Body of pancreas (tissue), 4 donors: ENCODE measurements at regions not wholly inside any gene's neighbourhood (a gene's known extent, or its start where the extent isn't known, plus 50 kb on each side); places are given as distances from the start of the nearest gene placed in this dataset.
"Not testable (repeated sequence)": the region's sequence is repeated elsewhere in the genome, so short reads cannot be mapped to it uniquely, and the experiment has no call there.

ENCODE experiments used
- ATAC-seq: fragments of 150-250 bp; one replicate; pipeline ENCODE4 v1.9.1; 2016
- DNase-seq, 4 donors: peaks; one replicate each; pipeline ENCODE4 v3.0.0-alpha.2; 2019
- H3K27ac ChIP-seq, 4 donors: fragments of 200-600 bp; sonication (generic); 1 replicate in 3 of 4; 2 replicates in 1 of 4; pipeline versions ENCODE4 v1.5.1 to v1.6.1; 2016 to 2019; ENCODE audit warnings: mild to moderate bottlenecking in 1 of 4, mixed read lengths in 1 of 4, moderate library complexity in 1 of 4
- H3K27me3 ChIP-seq, 2 donors: fragments of 200-600 bp; sonication (generic); one replicate each; pipeline ENCODE4 v1.6.0; 2016; ENCODE audit warnings: mild to moderate bottlenecking in 1 of 2
- H3K36me3 ChIP-seq, 2 donors: fragments of 200-600 bp; sonication (generic); replicated peaks in 1 of 2; 2 replicates each; pipeline ENCODE4 v1.5.1; 2016; ENCODE audit warnings: low read depth in 2 of 2; ENCODE audit not compliant: insufficient read depth in 1 of 2
- H3K4me1 ChIP-seq: fragments of 200-600 bp; sonication (generic); one replicate; pipeline ENCODE4 v1.6.0; 2016
- H3K4me3 ChIP-seq, 2 donors: fragments of 200-600 bp; sonication (generic); 1 replicate in 1 of 2; 2 replicates in 1 of 2; pipeline ENCODE4 v1.5.1; 2016 to 2019
- H3K9me3 ChIP-seq, 3 donors: fragments of 200-600 bp; sonication (generic); 1 replicate in 2 of 3; 2 replicates in 1 of 3; pipeline ENCODE4 v1.5.1; 2016
- POLR2A ChIP-seq, 3 donors: fragments of 450-650 bp; IDR thresholded peaks; one replicate each; pipeline ENCODE4 v1.6.1; 2016; ENCODE audit warnings: antibody characterized with exemption in 3 of 3, mild to moderate bottlenecking in 2 of 3
- WGBS, 2 donors: methylation state at CpG; one replicate each; pipeline ENCODE4 v1.1.5; 2017; 5-methylcytosine and 5-hydroxymethylcytosine counted together
- intact Hi-C: fragments of 100-400 bp; cut with DNase I; formaldehyde crosslinking; loops from one replicate; pipeline ENCODE4 v1.15.1; 2023
- TF ChIP-seq, protein P1 (sequence below), 7 experiments: fragments of 450-650 bp in 4 of 7; fragments of 200-600 bp in 3 of 7; sonication (generic) in 3 of 7; IDR thresholded peaks; one replicate each; pipeline ENCODE4 v1.5.1; 2016 to 2019; ENCODE audit warnings: antibody characterized with exemption in 7 of 7

DNA sequence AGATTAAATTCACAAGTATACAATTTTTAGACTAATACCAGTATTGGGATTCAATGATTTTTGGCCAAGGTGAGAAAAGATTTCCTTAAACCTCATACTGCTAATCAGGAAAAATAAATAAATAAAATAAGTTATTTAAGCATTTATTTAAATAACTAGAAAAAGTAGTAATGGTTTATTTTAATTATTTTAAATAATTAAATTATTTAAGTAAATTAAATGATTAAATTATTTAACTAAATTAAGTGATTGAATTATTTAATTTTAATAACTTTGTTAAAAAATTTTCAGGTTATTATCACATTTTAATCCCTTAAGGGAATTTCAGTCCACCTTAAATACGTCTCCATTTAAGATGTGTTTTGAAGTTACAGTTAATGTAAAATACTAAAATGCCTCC lies 1831.5 kb upstream of the MIR17HG start:
- TF ChIP-seq, protein P1, sequence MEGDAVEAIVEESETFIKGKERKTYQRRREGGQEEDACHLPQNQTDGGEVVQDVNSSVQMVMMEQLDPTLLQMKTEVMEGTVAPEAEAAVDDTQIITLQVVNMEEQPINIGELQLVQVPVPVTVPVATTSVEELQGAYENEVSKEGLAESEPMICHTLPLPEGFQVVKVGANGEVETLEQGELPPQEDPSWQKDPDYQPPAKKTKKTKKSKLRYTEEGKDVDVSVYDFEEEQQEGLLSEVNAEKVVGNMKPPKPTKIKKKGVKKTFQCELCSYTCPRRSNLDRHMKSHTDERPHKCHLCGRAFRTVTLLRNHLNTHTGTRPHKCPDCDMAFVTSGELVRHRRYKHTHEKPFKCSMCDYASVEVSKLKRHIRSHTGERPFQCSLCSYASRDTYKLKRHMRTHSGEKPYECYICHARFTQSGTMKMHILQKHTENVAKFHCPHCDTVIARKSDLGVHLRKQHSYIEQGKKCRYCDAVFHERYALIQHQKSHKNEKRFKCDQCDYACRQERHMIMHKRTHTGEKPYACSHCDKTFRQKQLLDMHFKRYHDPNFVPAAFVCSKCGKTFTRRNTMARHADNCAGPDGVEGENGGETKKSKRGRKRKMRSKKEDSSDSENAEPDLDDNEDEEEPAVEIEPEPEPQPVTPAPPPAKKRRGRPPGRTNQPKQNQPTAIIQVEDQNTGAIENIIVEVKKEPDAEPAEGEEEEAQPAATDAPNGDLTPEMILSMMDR (IDR thresholded peaks at IDR 0.05), result no peak
- TF ChIP-seq POLR2A (IDR thresholded peaks at IDR 0.05), result no peak
- intact Hi-C loops, result no loop called here
- no peak for ATAC-seq
- no peak for DNase-seq
- H3K9me3 ChIP-seq, result no peaks in the 10 kb centered on the region
- no peak overlapping the region for H3K4me3 ChIP-seq
- no peaks in the 10 kb centered on the region for H3K27me3 ChIP-seq
- no peak overlapping the region for H3K27ac ChIP-seq
- no peaks in the 10 kb centered on the region for H3K36me3 ChIP-seq
- peaks cover 23% of the 10 kb centered on the region for H3K4me1 ChIP-seq
- 94 to 96% methylated on average over 1 of the region's 1 CpG for WGBS, 2 donors

DNA sequence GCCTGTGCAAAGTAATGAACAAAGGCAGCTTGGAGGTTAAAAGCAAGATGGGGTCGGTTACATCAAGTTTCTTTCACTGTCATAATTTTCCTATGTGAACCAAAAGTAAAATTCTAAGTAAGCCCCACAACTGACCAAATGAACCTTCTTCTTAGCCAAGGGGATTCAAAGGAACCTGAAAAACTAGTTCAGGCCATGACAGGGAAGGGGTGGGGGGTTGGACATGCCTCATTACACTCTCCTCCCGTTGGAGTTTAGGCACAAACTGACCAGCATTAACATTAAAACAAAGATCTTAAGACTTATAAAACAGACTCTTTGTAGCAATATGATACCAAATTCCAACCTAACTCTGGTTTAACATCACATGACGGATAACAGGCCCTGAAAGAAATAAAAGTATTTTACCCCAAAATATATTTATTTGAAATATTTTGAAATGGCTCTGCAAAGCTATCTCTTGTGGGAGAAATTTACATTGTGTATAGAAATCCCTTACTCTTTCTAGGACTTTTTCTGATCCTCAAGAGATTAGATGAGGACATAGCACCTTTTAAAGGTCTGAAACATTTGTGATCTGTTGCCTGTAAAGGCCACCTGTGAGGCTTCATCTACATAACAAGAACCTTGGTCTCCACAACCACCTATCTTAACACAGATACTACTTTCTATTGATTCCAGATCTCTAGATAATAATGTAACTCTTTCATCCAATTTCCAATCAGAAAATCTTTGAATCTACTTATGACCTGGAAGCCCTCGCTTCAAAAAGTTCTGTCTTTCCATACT lies 1829.0 kb upstream of the MIR17HG start:
- H3K4me1 ChIP-seq, result peaks cover 20% of the 10 kb centered on the region
- no peaks in the 10 kb centered on the region for H3K9me3 ChIP-seq
- no peaks in the 10 kb centered on the region for H3K27me3 ChIP-seq
- WGBS, 2 donors, result 69 to 77% methylated on average over 4 of the region's 4 CpGs
- no peaks in the 10 kb centered on the region for H3K36me3 ChIP-seq
- DNase-seq (no peak), ATAC-seq (no peak)
- TF ChIP-seq POLR2A (IDR thresholded peaks at IDR 0.05), result no peak
- TF ChIP-seq, protein P1 (IDR thresholded peaks at IDR 0.05), result no peak
- no peak overlapping the region for H3K4me3 ChIP-seq
- H3K27ac ChIP-seq, result no peak overlapping the region
- intact Hi-C loops, result no loop called here

DNA sequence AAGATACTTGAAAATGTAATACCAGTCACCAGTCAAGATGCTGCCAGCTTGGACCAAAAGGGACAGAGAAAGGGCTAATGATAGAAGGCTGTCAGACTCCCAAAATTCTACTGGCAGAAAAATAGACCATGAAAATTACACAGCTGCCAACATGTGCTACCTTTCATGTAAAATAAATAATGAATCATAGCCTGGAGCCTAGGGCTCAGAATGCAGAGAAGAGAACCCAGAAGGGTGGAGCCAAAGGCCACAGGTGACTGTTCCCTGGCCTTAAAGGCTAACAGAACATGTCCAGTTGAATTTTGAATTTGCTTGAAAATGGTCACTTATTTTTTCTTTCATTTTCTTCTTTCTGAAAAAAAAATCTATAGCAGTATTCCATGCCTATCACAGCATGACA lies 1827.0 kb upstream of the MIR17HG start:
- H3K4me3 ChIP-seq, result no peak overlapping the region
- H3K27me3 ChIP-seq, result no peaks in the 10 kb centered on the region
- H3K36me3 ChIP-seq, result no peaks in the 10 kb centered on the region
- ATAC-seq (no peak), DNase-seq (peak in 1 of 4 donors; percentile 41)
- intact Hi-C loops, result no loop called here
- no peak for TF ChIP-seq POLR2A (IDR thresholded peaks at IDR 0.05)
- no peak overlapping the region for H3K27ac ChIP-seq
- peaks cover under 1% of the 10 kb centered on the region for H3K4me1 ChIP-seq
- H3K9me3 ChIP-seq, result no peaks in the 10 kb centered on the region

DNA sequence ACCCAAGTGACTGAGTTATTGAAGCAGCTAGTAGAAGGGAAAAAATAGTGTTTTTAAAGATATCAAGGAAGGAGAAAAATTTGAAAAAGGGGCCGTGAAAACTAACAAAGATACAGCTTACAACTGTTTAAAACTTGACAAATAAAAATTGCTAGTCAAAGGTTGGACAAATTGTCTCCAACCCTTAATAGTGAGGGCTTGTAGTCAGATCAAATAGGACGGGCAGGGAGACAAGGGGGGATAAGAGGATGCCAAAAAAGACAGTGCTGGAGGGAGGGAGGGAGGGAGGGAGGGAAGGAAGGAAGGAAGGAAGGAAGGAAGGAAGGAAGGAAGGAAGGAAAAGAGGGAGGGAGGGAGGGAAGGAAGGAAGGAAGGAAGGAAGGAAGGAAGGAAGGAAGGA lies 1825.8 kb upstream of the MIR17HG start:
- H3K4me1 ChIP-seq, H3K27me3 ChIP-seq, H3K9me3 ChIP-seq, ATAC-seq, DNase-seq, H3K36me3 ChIP-seq, H3K4me3 ChIP-seq, H3K27ac ChIP-seq, intact Hi-C loops: not testable (repeated sequence)
- WGBS, 2 donors, result 64 to 66% methylated on average over 2 of the region's 2 CpGs

DNA sequence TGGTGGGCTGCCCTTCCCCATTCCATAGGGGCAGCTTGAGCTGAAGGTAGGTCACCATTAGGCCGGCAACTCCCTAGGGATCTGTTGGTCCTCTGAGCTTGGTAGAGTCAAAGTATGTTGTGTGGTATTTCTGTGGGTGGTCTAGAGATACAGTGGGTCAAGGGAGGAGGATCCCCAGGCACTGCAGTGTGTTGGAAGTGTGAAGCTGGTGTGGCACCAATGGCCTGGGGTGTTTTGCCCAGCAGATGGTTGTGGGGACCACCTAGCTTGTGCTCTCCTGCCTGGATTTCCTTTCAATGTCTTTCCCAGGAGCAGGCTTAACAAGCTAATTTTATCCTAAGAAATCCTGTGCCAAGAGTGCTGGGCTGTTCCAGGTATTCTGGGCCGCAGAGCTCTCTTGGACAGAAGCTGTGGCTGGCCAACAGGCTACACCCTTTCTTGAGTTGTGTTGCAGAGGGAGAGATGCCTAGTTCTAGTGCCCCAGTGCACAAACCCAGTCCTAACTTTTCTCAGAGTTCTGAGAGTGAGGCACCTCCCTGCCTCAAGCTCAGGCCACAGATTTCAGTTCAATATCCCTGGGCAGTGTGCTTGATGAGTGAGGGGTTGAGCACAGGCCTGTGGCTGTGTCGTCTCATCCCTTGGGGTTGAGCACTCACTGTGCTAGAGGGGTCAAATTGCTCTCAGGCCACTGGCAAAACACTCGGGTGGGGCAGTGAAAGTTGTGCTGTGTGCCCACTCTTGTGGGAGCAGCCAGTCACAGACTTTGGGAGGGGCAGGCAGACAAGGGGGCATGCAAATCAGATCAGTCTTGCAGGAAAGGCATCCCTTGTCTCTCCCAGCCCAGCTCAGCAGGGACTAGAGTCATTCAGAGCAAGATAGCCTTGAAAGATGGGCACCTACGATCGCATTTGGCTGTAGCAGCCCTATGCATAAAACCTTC lies 1806.1 kb upstream of the MIR17HG start:
- WGBS, 2 donors, result 80 to 81% methylated on average over 1 to 6 of the region's 6 CpGs
- Histone ChIP-seq H3K9me3 (no peaks in the 10 kb centered on the region), H3K4me3 (no peak overlapping the region), H3K27ac (no peak overlapping the region), H3K36me3 (no peaks in the 10 kb centered on the region), H3K4me1 (no peaks in the 10 kb centered on the region), H3K27me3 (no peaks in the 10 kb centered on the region)
- TF ChIP-seq POLR2A (IDR thresholded peaks at IDR 0.05), result no peak
- TF ChIP-seq, protein P1 (IDR thresholded peaks at IDR 0.05), result no peak
- no peak for ATAC-seq
- intact Hi-C loops, result no loop called here
- no peak for DNase-seq
